TTC549 (cell line): ENCODE measurements at regions not wholly inside any gene's neighbourhood (a gene's known extent, or its start where the extent isn't known, plus 50 kb on each side); places are given as distances from the start of the nearest gene placed in this dataset.

Experiments
- FAIRE-seq: peaks from 2 replicates; lab custom pipeline; 2012; peaks lifted over from hg19 to GRCh38; lab: Jason Lieb, UNC

GRCh38 chr12:78698747-78699146 lies 165.8 kb upstream of the SYT1 start:
- FAIRE-seq = no peak

GRCh38 chr12:78700565-78700964 lies 164.0 kb upstream of the SYT1 start:
- no peak for FAIRE-seq

- no peak for FAIRE-seq
Measured at GRCh38 chr12:78703820-78704525, 160.6 kb upstream of the SYT1 start.

- no peak for FAIRE-seq
Measured at GRCh38 chr12:78711954-78712353, 152.6 kb upstream of the SYT1 start.

- FAIRE-seq = no peak
Measured at GRCh38 chr12:78712834-78713481, 151.6 kb upstream of the SYT1 start.

GRCh38 chr12:78719721-78720120 lies 144.9 kb upstream of the SYT1 start:
- no peak for FAIRE-seq

GRCh38 chr12:78721906-78722305 lies 142.7 kb upstream of the SYT1 start:
- no peak for FAIRE-seq

GRCh38 chr12:78725033-78725432 lies 139.5 kb upstream of the SYT1 start:
- no peak for FAIRE-seq

- FAIRE-seq = no peak
Measured at GRCh38 chr12:78725951-78726580, 138.5 kb upstream of the SYT1 start.

GRCh38 chr12:78726854-78727253 lies 137.7 kb upstream of the SYT1 start:
- FAIRE-seq = no peak

- FAIRE-seq = no peak
Measured at GRCh38 chr12:78732481-78732880, 132.1 kb upstream of the SYT1 start.

- no peak for FAIRE-seq
Measured at GRCh38 chr12:78739653-78740052, 124.9 kb upstream of the SYT1 start.

- no peak for FAIRE-seq
Measured at GRCh38 chr12:78746001-78746400, 118.6 kb upstream of the SYT1 start.

GRCh38 chr12:78753058-78753457 lies 111.5 kb upstream of the SYT1 start:
- FAIRE-seq = no peak

- no peak for FAIRE-seq
Measured at GRCh38 chr12:78756936-78757335, 107.6 kb upstream of the SYT1 start.

- FAIRE-seq = no peak
Measured at GRCh38 chr12:78759367-78759766, 105.2 kb upstream of the SYT1 start.

- FAIRE-seq = no peak
Measured at GRCh38 chr12:78760906-78761305, 103.7 kb upstream of the SYT1 start.

GRCh38 chr12:78764913-78765312 lies 99.7 kb upstream of the SYT1 start:
- FAIRE-seq = no peak

- no peak for FAIRE-seq
Measured at GRCh38 chr12:78767264-78767981, 97.2 kb upstream of the SYT1 start.

- no peak for FAIRE-seq
Measured at GRCh38 chr12:78778339-78778738, 86.2 kb upstream of the SYT1 start.

- no peak for FAIRE-seq
Measured at GRCh38 chr12:78787576-78787975, 77.0 kb upstream of the SYT1 start.

- FAIRE-seq = no peak
Measured at GRCh38 chr12:78790148-78790547, 74.4 kb upstream of the SYT1 start.
